ENCODE measurements at regions not wholly inside any gene's neighbourhood (a gene's known extent, or its start where the extent isn't known, plus 50 kb on each side); places are given as distances from the start of the nearest gene placed in this dataset.

- TF ChIP-seq POLR2A (IDR thresholded peaks at IDR 0.05) (no peak), CTCF (IDR thresholded peaks at IDR 0.05) (no peak)
Measured at GRCh38 chr13:54950546-54950945, 1921.9 kb downstream of the OLFM4 start.
